IPS DF 4.7 (cell line): ENCODE measurements at regions not wholly inside any gene's neighbourhood (a gene's known extent, or its start where the extent isn't known, plus 50 kb on each side); places are given as distances from the start of the nearest gene placed in this dataset.
"Not testable (repeated sequence)": the region's sequence is repeated elsewhere in the genome, so short reads cannot be mapped to it uniquely, and the experiment has no call there.

Experiments
- DNase-seq: peaks from one replicate; pipeline ENCODE4 v3.0.0-alpha.2; 2013; ENCODE audit warnings: low spot score; ENCODE audit errors: extremely low read depth

GRCh38 chr18:38790303-38790702 is 1224.7 kb upstream of the CELF4 start:
- DNase-seq, result no peak

- DNase-seq, result no peak
Observed at GRCh38 chr18:38789141-38789540, 1223.5 kb upstream of the CELF4 start.

- DNase-seq, result no peak
Observed at GRCh38 chr18:38786906-38787305, 1221.3 kb upstream of the CELF4 start.

- not testable (repeated sequence) for DNase-seq
Observed at GRCh38 chr18:38771620-38772019, 1206.0 kb upstream of the CELF4 start.

GRCh38 chr18:38768504-38768903 is 1202.9 kb upstream of the CELF4 start:
- no peak for DNase-seq

GRCh38 chr18:38759457-38759856 is 1193.9 kb upstream of the CELF4 start:
- no peak for DNase-seq

GRCh38 chr18:38756436-38756835 is 1190.8 kb upstream of the CELF4 start:
- no peak for DNase-seq

GRCh38 chr18:38752430-38752829 is 1186.8 kb upstream of the CELF4 start:
- DNase-seq, result no peak

GRCh38 chr18:38751898-38752297 is 1186.3 kb upstream of the CELF4 start:
- no peak for DNase-seq

- no peak for DNase-seq
Observed at GRCh38 chr18:38751211-38751610, 1185.6 kb upstream of the CELF4 start.

- DNase-seq, result no peak
Observed at GRCh38 chr18:38750751-38751150, 1185.2 kb upstream of the CELF4 start.

- DNase-seq, result no peak
Observed at GRCh38 chr18:38747153-38747552, 1181.6 kb upstream of the CELF4 start.

GRCh38 chr18:38720181-38720580 is 1154.6 kb upstream of the CELF4 start:
- not testable (repeated sequence) for DNase-seq

- DNase-seq, result no peak
Observed at GRCh38 chr18:38718365-38718901, 1152.8 kb upstream of the CELF4 start.

- DNase-seq, result no peak
Observed at GRCh38 chr18:38709122-38709521, 1143.5 kb upstream of the CELF4 start.

- DNase-seq, result no peak
Observed at GRCh38 chr18:38706373-38706772, 1140.8 kb upstream of the CELF4 start.

GRCh38 chr18:38698088-38698487 is 1132.5 kb upstream of the CELF4 start:
- peak; percentile 11 for DNase-seq

- no peak for DNase-seq
Observed at GRCh38 chr18:38695559-38696280, 1130.1 kb upstream of the CELF4 start.

- DNase-seq, result no peak
Observed at GRCh38 chr18:38693104-38693503, 1127.5 kb upstream of the CELF4 start.

- no peak for DNase-seq
Observed at GRCh38 chr18:38690626-38691025, 1125.0 kb upstream of the CELF4 start.

GRCh38 chr18:38688416-38688815 is 1122.8 kb upstream of the CELF4 start:
- DNase-seq, result no peak

GRCh38 chr18:38670486-38670885 is 1104.9 kb upstream of the CELF4 start:
- DNase-seq, result no peak

- no peak for DNase-seq
Observed at GRCh38 chr18:38664929-38665328, 1099.3 kb upstream of the CELF4 start.
